ENCODE measurements at regions not wholly inside any gene's neighbourhood (a gene's known extent, or its start where the extent isn't known, plus 50 kb on each side); places are given as distances from the start of the nearest gene placed in this dataset.

DNA sequence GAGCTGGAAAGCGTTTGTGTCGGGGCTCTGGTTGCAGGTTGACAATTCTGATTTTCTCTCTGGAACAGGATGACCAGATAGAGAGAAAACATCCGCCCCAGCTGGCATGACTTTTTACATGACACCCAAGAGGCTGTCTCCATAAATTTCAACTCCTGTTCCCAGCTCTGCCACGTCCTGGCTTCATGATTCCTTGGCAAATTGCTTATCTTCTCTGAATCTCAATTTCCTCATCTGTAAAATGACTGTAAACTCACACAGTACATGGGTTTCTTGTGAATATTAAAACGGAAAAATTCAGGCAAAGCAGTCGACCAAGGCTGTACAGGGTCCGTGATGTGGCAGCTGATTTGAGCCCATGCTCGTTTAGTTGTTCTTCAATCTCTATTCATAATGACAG lies 572.7 kb downstream of the AJAP1 start (continued):
- TF ChIP-seq POLR2AphosphoS2 (IDR thresholded peaks at IDR 0.05; ENCODE audit: low read depth, low read length) (no peak), EZH2 (IDR thresholded peaks at IDR 0.05; ENCODE audit: borderline replicate concordance, control insufficient read depth, low read depth, low read length) (no peak), ZZZ3 (IDR thresholded peaks at IDR 0.05; ENCODE audit: control insufficient read depth, insufficient read length, low read depth) (no peak)

DNA sequence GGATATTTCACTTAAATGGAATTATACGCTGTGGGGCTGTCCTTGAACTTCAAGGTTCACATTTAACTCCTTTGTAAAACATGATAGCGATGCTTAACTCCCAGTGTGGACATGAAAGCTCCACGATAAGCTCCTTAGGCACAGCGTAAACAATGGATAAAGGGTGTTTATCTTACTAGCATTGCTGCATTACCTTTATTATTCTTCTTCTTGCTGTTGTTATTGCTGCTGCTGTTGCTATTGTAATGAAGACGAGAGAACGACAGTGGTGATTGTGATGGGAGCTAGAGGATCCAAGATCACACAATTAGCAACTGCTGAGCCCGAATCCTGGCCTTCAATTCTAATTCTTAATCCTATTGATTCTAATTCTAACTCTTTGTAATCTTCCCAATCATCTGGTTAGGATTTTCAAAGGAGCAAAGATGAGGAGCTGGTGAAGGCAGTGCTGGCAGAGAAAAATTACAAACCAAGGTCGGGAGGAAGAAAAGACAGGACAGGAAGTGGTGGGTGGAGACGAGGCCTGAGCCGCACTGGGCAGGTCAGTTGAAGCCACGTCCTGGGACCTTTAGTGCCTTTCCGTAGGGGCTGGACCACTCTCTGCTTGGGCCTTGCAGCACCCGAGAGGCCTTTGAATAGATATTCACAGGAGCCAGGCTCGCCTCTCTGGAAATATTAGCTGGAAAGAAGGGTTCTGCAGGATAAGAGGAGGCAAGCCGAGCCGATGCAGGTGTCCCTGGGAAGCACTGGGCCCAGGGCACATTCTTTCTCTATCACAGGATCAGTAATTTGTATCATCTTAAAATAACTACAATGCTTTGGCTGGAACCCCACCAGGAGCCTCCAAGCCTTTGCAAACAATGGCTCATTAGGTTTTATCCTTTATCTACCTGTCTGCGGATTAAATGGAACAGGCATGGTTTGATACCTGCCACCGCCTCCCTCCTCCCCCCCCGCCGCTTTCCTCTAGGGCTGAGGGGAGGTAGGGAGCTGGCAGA lies 571.6 kb downstream of the AJAP1 start:
- SMC1A ChIA-PET (ENCODE audit: uncharacterized antibody, unreplicated experiment), result no interaction called here
- CTCF ChIA-PET, result no interaction called here
- H3K9ac ChIP-seq (ENCODE audit: control insufficient read depth, insufficient read depth, low read length), result no peak overlapping the region
- TF ChIP-seq TCF3 (IDR thresholded peaks at IDR 0.05; ENCODE audit: borderline replicate concordance, insufficient read depth, low read depth, low read length) (no peak), SIX5 (IDR thresholded peaks at IDR 0.05; ENCODE audit: low read depth, low read length, severe bottlenecking) (no peak), POLR2AphosphoS2 (IDR thresholded peaks at IDR 0.05; ENCODE audit: low read depth, low read length) (no peak), SMAD5 (IDR thresholded peaks at IDR 0.05; ENCODE audit: low read depth) (no peak), ZSCAN29 (IDR thresholded peaks at IDR 0.05) (no peak), PML (IDR thresholded peaks at IDR 0.05; ENCODE audit: low read length) (no peak), ZZZ3 (IDR thresholded peaks at IDR 0.05; ENCODE audit: control insufficient read depth, insufficient read length, low read depth) (no peak), TCF7 (IDR thresholded peaks at IDR 0.05; ENCODE audit: borderline replicate concordance) (no peak), CEBPB (IDR thresholded peaks at IDR 0.05; ENCODE audit: borderline replicate concordance in 1 of 2, low read depth in 2 of 2, low read length in 2 of 2) (no peak), HDAC6 (IDR thresholded peaks at IDR 0.05; ENCODE audit: unreplicated experiment) (no peak), ZNF217 (IDR thresholded peaks at IDR 0.05) (no peak), NFXL1 (IDR thresholded peaks at IDR 0.05; ENCODE audit: borderline replicate concordance) (no peak), SMARCA5 (IDR thresholded peaks at IDR 0.05) (no peak)
- TF ChIP-seq, protein P1, sequence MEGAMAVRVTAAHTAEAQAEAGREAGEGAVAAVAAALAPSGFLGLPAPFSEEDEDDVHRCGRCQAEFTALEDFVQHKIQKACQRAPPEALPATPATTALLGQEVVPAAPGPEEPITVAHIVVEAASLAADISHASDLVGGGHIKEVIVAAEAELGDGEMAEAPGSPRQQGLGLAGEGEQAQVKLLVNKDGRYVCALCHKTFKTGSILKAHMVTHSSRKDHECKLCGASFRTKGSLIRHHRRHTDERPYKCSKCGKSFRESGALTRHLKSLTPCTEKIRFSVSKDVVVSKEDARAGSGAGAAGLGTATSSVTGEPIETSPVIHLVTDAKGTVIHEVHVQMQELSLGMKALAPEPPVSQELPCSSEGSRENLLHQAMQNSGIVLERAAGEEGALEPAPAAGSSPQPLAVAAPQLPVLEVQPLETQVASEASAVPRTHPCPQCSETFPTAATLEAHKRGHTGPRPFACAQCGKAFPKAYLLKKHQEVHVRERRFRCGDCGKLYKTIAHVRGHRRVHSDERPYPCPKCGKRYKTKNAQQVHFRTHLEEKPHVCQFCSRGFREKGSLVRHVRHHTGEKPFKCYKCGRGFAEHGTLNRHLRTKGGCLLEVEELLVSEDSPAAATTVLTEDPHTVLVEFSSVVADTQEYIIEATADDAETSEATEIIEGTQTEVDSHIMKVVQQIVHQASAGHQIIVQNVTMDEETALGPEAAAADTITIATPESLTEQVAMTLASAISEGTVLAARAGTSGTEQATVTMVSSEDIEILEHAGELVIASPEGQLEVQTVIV (IDR thresholded peaks at IDR 0.05; ENCODE audit: borderline replicate concordance, partially characterized antibody), result no peak
- TF ChIP-seq, protein P2, sequence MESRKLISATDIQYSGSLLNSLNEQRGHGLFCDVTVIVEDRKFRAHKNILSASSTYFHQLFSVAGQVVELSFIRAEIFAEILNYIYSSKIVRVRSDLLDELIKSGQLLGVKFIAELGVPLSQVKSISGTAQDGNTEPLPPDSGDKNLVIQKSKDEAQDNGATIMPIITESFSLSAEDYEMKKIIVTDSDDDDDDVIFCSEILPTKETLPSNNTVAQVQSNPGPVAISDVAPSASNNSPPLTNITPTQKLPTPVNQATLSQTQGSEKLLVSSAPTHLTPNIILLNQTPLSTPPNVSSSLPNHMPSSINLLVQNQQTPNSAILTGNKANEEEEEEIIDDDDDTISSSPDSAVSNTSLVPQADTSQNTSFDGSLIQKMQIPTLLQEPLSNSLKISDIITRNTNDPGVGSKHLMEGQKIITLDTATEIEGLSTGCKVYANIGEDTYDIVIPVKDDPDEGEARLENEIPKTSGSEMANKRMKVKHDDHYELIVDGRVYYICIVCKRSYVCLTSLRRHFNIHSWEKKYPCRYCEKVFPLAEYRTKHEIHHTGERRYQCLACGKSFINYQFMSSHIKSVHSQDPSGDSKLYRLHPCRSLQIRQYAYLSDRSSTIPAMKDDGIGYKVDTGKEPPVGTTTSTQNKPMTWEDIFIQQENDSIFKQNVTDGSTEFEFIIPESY (IDR thresholded peaks at IDR 0.05), result no peak
- H3K27me3 ChIP-seq (replicated peaks in 1 of 2; ENCODE audit: control insufficient read depth in 2 of 2, insufficient read depth in 2 of 2, low read length in 1 of 2), result no peaks in the 10 kb centered on the region
- FAIRE-seq (no peak), ATAC-seq (no peak), DNase-seq (ENCODE audit: low read depth, low spot score) (no peak)
- RAD21 ChIA-PET (ENCODE audit: unreplicated experiment), result no interaction called here
- H3K9me3 ChIP-seq (replicated peaks; ENCODE audit: control insufficient read depth, insufficient read depth, low read length), result no peaks in the 10 kb centered on the region
- no peak overlapping the region for H3K4me2 ChIP-seq (ENCODE audit: control insufficient read depth, insufficient read depth)
- no peak overlapping the region for H2AFZ ChIP-seq (ENCODE audit: control insufficient read depth, low read depth, low read length)
- H3K4me1 ChIP-seq (ENCODE audit: control insufficient read depth, insufficient read depth, low read length), result no peaks in the 10 kb centered on the region
- no TSS peak for BruUV-seq (replicated peaks)
- no peaks in the 10 kb centered on the region for H3K79me2 ChIP-seq (ENCODE audit: control insufficient read depth, insufficient read depth, low read length)
- POLR2A ChIA-PET, result no interaction called here
- H3K36me3 ChIP-seq (ENCODE audit: control insufficient read depth in 2 of 2, insufficient read depth in 2 of 2, low read length in 1 of 2), result no peaks in the 10 kb centered on the region
- in situ Hi-C loops (cut with MboI) (no loop called here), intact Hi-C loops (cut with micrococcal nuclease; ENCODE audit: unreplicated experiment) (no loop called here)
- H4K20me1 ChIP-seq (ENCODE audit: control insufficient read depth, insufficient read depth), result no peaks in the 10 kb centered on the region
- H3K4me3 ChIP-seq, result no peak overlapping the region
- H3K27ac ChIP-seq (ENCODE audit: control insufficient read depth, insufficient read depth), result no peak overlapping the region
- 14% methylated on average over 20 of the region's 20 CpGs for WGBS (ENCODE audit: insufficient coverage, insufficient replicate concordance, low lambda C conversion rate, missing lambda C conversion rate)
